ENCODE measurements at regions not wholly inside any gene's neighbourhood (a gene's known extent, or its start where the extent isn't known, plus 50 kb on each side); places are given as distances from the start of the nearest gene placed in this dataset.

- no peak for DNase-seq (ENCODE audit: low read depth)
These were observed 105.0 kb upstream of the NR0B1 start for GRCh38 chrX:30414144-30414543.

DNA sequence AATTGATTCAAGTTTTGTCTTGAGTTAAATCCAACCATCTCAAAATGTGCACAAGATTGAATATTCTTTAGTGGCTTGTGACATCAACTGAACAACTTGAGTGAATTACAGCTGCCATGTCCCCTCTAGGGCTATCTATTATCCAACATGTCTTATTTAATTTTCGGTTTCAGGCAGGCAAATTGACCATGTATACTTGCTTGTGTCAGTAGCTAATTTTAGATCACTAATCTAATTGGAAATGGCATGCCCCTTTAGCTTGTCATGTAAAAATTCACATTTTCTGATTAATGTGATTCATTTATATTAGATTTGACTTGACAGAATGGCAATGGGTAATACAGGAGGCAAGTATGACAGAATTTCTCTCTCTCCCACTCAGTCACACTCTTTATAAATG lies 93.2 kb upstream of the NR0B1 start:
- DNase-seq (ENCODE audit: low read depth) = no peak

GRCh38 chrX:30388325-30388724 lies 79.1 kb upstream of the NR0B1 start:
- no peak for DNase-seq (ENCODE audit: low read depth)

DNA sequence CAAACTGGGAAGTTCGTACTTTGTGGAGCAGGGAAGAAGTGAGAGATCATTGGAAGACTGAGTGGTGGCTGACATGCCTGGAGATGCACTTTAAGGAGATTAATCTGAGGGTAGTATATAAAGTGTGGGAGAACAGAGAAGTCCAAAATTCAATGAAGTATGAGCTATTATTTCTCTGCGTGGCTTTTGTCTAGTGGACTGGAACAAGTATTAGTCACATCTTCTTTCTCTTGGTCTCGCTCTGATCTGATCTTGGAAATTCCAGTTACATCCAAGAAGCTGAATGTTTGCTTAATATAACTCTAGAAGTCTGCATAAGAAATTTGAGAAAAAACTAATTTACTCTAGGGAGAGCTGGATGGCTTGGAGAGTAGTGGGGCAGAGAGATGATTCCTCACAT lies 64.8 kb upstream of the NR0B1 start:
- peak; percentile 20 for DNase-seq (ENCODE audit: low read depth)

DNA sequence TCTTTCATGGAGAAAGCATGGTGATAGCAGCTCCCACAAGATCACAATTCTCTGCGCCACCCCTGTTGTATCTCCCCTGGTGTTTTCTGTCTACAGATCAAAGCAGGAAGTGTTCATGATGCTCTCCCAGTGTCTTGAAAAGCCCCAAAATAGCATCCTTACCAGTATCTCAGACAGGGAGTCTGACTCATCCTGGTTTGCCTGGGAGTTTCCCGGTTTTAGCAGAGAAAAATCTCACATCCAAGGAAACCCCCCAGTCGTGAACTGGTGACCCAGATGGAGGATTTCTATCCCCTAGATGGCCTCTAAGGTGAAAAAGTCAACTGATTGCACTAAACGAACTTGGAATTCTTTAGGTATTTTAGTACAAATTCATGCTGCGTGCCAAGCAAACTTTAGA lies 64.3 kb upstream of the NR0B1 start:
- peak; percentile 68 for DNase-seq (ENCODE audit: low read depth)

DNA sequence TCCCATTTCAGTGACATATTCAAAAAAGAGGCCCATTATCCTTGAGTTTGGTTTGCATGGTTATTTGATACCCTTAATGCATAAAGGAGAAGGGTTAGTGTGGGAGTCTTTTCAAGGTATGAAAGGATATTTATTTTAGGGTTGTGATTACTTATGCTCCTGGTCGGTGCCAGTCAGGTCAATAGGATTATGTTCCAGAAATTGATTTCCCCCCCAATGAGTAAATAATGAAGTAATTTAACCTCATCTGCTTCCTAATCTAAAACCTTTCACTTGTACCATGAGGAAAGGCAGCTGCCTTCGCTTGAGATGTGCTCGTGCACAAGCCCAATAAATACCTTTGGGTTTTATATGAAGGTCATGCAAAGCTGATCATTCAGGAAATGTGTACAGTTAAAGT lies 55.0 kb upstream of the NR0B1 start:
- no peak for DNase-seq (ENCODE audit: low read depth)
